HG03280 (cell line): ENCODE measurements at regions not wholly inside any gene's neighbourhood (a gene's known extent, or its start where the extent isn't known, plus 50 kb on each side); places are given as distances from the start of the nearest gene placed in this dataset.
"Not testable (repeated sequence)": the region's sequence is repeated elsewhere in the genome, so short reads cannot be mapped to it uniquely, and the experiment has no call there.

ENCODE experiments used
- ATAC-seq: cut with Tn5 transposase; IDR thresholded peaks from one replicate; pipeline ENCODE4 v1.9.1; 2021; ENCODE audit warnings: mild to moderate bottlenecking, moderate library complexity; ENCODE audit not compliant: unreplicated experiment

GRCh38 chr1:229710746-229711145 lies 84.7 kb downstream of the URB2 start:
- ATAC-seq, result no peak

- ATAC-seq, result no peak
These were observed 88.3 kb downstream of the URB2 start for GRCh38 chr1:229714306-229714705.

GRCh38 chr1:229714964-229715603 lies 89.0 kb downstream of the URB2 start:
- no peak for ATAC-seq

- no peak for ATAC-seq
These were observed 90.0 kb downstream of the URB2 start for GRCh38 chr1:229716069-229716468.

GRCh38 chr1:229716704-229717103 lies 90.7 kb downstream of the URB2 start:
- no peak for ATAC-seq

- no peak for ATAC-seq
These were observed 91.9 kb downstream of the URB2 start for GRCh38 chr1:229717786-229718576.

GRCh38 chr1:229726061-229726460 lies 100.0 kb downstream of the URB2 start:
- no peak for ATAC-seq

- no peak for ATAC-seq
These were observed 103.9 kb downstream of the URB2 start for GRCh38 chr1:229729916-229730315.

- no peak for ATAC-seq
These were observed 104.5 kb downstream of the URB2 start for GRCh38 chr1:229730573-229730972.

- no peak for ATAC-seq
These were observed 106.0 kb downstream of the URB2 start for GRCh38 chr1:229732061-229732460.

- ATAC-seq, result no peak
These were observed 110.3 kb downstream of the URB2 start for GRCh38 chr1:229736376-229736775.

- not testable (repeated sequence) for ATAC-seq
These were observed 116.6 kb downstream of the URB2 start for GRCh38 chr1:229742614-229743013.

- ATAC-seq, result no peak
These were observed 123.9 kb downstream of the URB2 start for GRCh38 chr1:229749992-229750391.

GRCh38 chr1:229751610-229752009 lies 125.6 kb downstream of the URB2 start:
- ATAC-seq, result no peak

GRCh38 chr1:229752679-229753078 lies 126.6 kb downstream of the URB2 start:
- ATAC-seq, result no peak

GRCh38 chr1:229753764-229754551 lies 127.9 kb downstream of the URB2 start:
- no peak for ATAC-seq

GRCh38 chr1:229756666-229757065 lies 130.6 kb downstream of the URB2 start:
- no peak for ATAC-seq

- no peak for ATAC-seq
These were observed 131.2 kb downstream of the URB2 start for GRCh38 chr1:229757226-229757625.

- no peak for ATAC-seq
These were observed 132.3 kb downstream of the URB2 start for GRCh38 chr1:229758101-229759036.

GRCh38 chr1:229759037-229759435 lies 133.0 kb downstream of the URB2 start:
- ATAC-seq, result no peak

GRCh38 chr1:229759586-229759985 lies 133.5 kb downstream of the URB2 start:
- no peak for ATAC-seq
